Mesothelial cell of epicardium (in vitro differentiated cells): ENCODE measurements at regions not wholly inside any gene's neighbourhood (a gene's known extent, or its start where the extent isn't known, plus 50 kb on each side); places are given as distances from the start of the nearest gene placed in this dataset.

Source experiments
- DNase-seq, 2 experiments: peaks; one replicate each; pipeline ENCODE4 v3.0.0; 2021; ENCODE audit warnings: low spot score in 2 of 2; ENCODE audit not compliant: unreplicated experiment in 2 of 2
- H3K27ac Mint-ChIP-seq: 2 replicates; pipeline ENCODE4 v1.8.0; 2021; ENCODE audit warnings: mixed read lengths
- H3K27me3 Mint-ChIP-seq: 2 replicates; pipeline ENCODE4 v1.8.0; 2021; ENCODE audit warnings: low read depth, mixed read lengths
- H3K36me3 Mint-ChIP-seq: 2 replicates; pipeline ENCODE4 v1.8.0; 2021; ENCODE audit warnings: mixed read lengths
- H3K4me1 Mint-ChIP-seq: 2 replicates; pipeline ENCODE4 v1.8.0; 2021; ENCODE audit warnings: mixed read lengths
- H3K4me3 Mint-ChIP-seq: 2 replicates; pipeline ENCODE4 v1.8.0; 2021; ENCODE audit warnings: mild to moderate bottlenecking, moderate library complexity, mixed read lengths
- H3K9me3 Mint-ChIP-seq: 2 replicates; pipeline ENCODE4 v1.8.0; 2021; ENCODE audit warnings: mixed read lengths
- TF ChIP-seq, protein P1 (sequence below): fragments of 200-600 bp; sonication (generic); IDR thresholded peaks from one replicate; pipeline ENCODE4 v1.5.0; 2021; ENCODE audit warnings: antibody characterized with exemption; ENCODE audit not compliant: unreplicated experiment

DNA sequence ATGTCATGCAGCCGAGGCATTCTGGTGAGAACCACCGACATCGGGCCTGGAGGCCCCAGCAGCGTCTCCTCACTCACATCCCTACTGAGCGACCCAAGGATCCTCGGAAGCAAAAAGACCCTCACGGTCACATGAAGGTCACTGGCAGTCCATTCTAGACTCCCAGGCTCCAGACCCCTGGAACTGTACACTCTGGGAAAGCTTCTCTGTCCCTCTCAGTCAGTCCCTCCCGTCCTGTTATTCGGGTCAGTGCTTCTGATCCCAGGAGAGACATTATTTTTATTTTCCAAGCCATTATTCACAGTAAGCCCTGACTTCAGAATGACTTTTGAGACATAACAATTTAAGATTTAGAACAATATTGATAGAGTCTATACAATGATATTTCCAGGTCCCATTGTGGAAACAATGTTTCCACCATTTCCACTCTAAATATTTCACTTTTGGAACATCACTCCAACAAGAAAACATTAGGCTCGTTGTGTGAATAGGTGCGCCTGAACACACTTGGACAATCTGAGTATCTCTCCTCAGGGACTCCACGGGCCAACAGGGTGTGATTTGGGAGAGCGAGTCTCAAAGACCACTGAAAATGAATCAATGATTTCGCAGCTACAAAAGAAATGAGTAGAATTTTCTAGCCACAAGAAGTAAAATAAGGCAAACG is 199.7 kb downstream of the SOD2 start:
- no peaks in the 10 kb centered on the region for H3K27me3 Mint-ChIP-seq
- H3K4me3 Mint-ChIP-seq = no peak overlapping the region
- DNase-seq = no peak
- peaks cover 20% of the 10 kb centered on the region for H3K9me3 Mint-ChIP-seq
- TF ChIP-seq, protein P1, sequence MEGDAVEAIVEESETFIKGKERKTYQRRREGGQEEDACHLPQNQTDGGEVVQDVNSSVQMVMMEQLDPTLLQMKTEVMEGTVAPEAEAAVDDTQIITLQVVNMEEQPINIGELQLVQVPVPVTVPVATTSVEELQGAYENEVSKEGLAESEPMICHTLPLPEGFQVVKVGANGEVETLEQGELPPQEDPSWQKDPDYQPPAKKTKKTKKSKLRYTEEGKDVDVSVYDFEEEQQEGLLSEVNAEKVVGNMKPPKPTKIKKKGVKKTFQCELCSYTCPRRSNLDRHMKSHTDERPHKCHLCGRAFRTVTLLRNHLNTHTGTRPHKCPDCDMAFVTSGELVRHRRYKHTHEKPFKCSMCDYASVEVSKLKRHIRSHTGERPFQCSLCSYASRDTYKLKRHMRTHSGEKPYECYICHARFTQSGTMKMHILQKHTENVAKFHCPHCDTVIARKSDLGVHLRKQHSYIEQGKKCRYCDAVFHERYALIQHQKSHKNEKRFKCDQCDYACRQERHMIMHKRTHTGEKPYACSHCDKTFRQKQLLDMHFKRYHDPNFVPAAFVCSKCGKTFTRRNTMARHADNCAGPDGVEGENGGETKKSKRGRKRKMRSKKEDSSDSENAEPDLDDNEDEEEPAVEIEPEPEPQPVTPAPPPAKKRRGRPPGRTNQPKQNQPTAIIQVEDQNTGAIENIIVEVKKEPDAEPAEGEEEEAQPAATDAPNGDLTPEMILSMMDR = no peak
- H3K36me3 Mint-ChIP-seq = no peaks in the 10 kb centered on the region
- H3K4me1 Mint-ChIP-seq = no peaks in the 10 kb centered on the region
- no peak overlapping the region for H3K27ac Mint-ChIP-seq

DNA sequence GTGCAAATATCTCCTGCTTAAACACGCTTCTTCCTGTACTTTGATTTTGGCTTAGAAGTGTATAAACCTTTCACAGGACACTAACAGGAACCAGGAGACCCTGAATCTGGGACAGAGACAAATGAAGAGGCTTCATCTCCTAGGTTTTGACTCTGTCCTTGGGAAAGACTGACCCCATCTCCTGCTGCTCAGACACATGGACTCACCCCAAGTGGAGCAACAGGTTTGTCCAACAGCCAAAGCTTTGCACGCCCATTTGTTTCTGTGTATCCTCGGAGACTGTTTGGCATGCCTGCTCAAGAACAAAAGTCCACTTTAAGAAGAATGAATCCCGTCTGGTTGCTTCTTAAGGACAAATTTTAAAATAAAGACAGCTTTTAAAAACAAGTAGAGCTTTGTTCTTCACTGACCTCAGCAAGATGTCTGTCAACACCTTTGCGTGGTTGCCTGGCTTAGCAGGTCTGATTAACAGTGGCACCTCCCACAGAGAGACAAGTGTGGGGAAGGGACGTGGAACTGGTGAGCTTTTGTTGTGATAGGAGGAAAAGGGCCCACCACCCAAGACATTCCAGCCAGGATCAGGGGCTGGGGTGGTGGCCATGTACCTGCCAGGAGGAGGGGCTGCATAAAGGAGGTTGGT is 202.6 kb downstream of the SOD2 start:
- Mint-ChIP-seq H3K4me1 (no peaks in the 10 kb centered on the region), H3K27ac (no peak overlapping the region), H3K9me3 (peaks cover 12% of the 10 kb centered on the region), H3K36me3 (no peaks in the 10 kb centered on the region), H3K4me3 (no peak overlapping the region), H3K27me3 (peaks cover 1% of the 10 kb centered on the region)
- TF ChIP-seq, protein P1 = no peak
- no peak for DNase-seq

DNA sequence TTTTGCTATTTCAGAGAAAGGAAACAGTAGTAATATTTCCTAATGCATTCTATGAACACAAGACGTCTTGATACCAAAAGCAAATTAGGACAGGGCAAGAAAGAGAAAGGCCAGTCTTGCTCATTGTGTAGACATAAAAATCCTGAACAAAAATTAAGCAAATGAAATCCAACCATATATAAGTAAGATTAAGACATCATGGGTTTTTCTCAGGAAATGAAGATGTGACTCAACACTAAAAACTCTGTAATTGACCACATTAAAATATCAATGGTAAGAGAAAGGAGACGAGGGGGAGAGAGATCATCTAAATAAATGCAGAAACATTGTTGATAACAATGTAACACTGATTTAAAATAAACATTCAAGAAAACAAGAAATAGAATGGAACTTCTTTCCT is 205.4 kb downstream of the SOD2 start:
- no peak for DNase-seq
- Mint-ChIP-seq H3K4me1 (no peaks in the 10 kb centered on the region), H3K27ac (no peak overlapping the region), H3K27me3 (peaks cover 1% of the 10 kb centered on the region), H3K36me3 (no peaks in the 10 kb centered on the region), H3K4me3 (no peak overlapping the region), H3K9me3 (peaks cover 6% of the 10 kb centered on the region)
- TF ChIP-seq, protein P1 = no peak

DNA sequence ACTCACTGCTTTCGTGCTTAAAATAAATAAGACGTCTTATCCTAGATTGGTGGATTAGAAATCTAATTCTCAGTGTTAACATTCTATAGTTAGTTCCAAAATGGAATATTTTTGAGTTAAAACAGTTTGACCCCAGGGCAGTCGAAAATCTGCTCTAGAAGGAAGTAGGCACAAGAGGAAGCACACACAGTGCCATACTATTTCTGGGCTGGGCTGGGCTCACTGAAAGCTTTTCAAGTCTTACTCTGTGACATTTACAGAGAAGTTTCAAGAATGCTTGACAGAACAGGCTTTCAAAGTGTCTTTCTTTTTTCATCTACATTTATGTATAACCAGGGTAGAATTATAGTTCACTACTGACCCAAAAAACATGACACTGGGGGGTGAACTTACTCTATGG is 209.8 kb downstream of the SOD2 start:
- TF ChIP-seq, protein P1 = no peak
- Mint-ChIP-seq H3K27me3 (peaks cover 1% of the 10 kb centered on the region), H3K27ac (no peak overlapping the region), H3K4me3 (no peak overlapping the region), H3K9me3 (peaks cover 12% of the 10 kb centered on the region), H3K4me1 (no peaks in the 10 kb centered on the region), H3K36me3 (no peaks in the 10 kb centered on the region)
- no peak for DNase-seq

DNA sequence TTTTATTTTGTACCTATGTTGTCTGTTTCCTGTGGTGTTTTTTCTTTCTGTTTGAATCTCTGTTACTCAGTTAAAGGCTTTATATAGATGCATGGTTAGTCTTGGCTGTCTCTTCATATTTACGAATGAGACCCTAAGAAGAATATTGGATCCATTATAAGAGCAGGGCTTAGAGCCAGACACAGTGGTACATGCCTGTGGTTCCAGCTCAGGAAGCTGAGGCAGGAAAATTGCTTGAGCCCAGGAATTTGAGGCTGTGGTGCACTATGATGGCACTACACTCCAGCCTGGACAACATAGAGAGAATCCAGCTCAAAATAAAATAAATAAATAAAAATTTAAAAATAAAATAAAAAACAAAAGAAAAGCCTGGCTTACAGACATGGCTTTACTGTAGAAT is 211.1 kb downstream of the SOD2 start:
- Mint-ChIP-seq H3K4me3 (no peak overlapping the region), H3K4me1 (no peaks in the 10 kb centered on the region), H3K9me3 (peaks cover 12% of the 10 kb centered on the region), H3K27me3 (peaks cover under 1% of the 10 kb centered on the region), H3K36me3 (no peaks in the 10 kb centered on the region), H3K27ac (no peak overlapping the region)
- TF ChIP-seq, protein P1 = no peak
- no peak for DNase-seq
